ENCODE measurements at regions not wholly inside any gene's neighbourhood (a gene's known extent, or its start where the extent isn't known, plus 50 kb on each side); places are given as distances from the start of the nearest gene placed in this dataset.

DNA sequence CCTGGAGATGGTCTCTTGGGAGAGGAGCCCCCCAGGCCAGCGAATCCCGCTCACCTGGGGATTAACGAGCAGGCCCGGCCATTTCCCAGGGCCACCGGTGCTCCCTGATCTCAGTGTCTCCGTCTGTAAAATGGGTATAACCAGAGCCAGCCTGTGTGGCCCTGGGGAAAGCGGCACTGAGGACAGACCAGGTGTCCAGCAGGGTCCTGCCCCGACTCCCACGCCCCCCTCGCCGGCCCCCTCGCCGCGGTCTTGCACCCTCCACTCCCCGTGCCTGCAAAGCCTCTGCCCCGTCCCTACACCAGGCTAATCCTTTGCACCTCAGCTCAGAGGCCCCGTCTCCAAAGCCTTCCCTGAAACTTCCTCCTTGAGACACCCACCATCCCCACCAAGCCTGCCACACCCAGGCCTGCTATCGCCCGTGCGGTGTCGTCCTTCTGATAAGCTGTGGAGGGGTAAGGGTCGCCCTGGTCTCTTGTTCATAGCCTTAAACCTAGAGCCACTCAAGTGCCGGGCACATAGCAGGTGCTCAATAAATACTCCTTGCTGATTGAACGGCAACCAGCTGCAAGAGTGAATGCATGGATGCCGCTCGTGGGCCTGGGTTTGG is 259.1 kb downstream of the C16orf95 start:
- peak; percentile 38 for DNase-seq

GRCh38 chr16:87058728-87059250 is 258.4 kb downstream of the C16orf95 start:
- peak; percentile 38 for DNase-seq

DNA sequence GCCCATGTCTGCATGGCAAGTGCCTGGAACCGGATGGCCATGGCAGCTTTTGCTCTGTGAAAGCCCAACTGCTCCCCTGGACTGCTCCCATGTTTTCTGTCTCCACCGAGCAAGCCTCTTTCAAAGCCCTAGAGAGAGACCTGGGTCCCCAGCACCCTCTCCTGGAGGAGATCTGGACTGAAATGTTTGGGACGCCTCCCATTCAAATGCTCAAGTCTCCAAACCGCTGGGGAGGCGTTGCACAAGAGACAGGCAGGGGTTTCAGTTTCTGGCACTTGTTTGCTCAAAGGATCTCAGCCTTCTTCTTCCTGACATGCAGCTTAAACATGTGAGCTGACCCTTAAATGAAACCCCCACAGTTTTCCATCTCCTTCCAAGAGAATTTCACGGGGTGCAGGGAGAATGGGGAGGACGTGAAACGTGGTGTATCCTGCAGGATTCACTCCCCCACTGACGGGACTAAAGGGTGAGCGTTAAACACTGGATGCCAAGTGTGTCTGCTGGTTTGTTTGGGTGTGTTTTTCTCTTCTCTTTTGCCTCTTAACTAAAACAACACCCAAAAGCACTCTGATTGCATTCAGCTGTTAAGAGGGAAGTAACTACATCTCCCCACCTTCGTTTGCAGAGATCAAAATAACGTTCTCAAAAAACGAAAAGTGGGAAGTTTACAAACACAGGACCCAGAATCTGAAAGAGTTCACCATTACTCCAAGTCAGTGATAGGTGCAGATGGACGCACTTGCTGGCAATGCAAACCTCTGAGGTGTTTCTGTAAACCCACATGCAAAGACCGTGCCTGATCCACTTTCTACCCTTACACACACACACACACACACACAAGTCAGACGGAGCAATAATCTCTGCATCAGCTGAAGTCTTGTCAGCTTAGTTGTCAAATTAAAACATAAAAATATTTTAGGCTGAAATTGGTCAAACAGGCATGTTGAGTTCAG is 256.9 kb downstream of the C16orf95 start:
- no peak for DNase-seq

GRCh38 chr16:87061243-87061920 is 255.8 kb downstream of the C16orf95 start:
- DNase-seq = no peak

DNA sequence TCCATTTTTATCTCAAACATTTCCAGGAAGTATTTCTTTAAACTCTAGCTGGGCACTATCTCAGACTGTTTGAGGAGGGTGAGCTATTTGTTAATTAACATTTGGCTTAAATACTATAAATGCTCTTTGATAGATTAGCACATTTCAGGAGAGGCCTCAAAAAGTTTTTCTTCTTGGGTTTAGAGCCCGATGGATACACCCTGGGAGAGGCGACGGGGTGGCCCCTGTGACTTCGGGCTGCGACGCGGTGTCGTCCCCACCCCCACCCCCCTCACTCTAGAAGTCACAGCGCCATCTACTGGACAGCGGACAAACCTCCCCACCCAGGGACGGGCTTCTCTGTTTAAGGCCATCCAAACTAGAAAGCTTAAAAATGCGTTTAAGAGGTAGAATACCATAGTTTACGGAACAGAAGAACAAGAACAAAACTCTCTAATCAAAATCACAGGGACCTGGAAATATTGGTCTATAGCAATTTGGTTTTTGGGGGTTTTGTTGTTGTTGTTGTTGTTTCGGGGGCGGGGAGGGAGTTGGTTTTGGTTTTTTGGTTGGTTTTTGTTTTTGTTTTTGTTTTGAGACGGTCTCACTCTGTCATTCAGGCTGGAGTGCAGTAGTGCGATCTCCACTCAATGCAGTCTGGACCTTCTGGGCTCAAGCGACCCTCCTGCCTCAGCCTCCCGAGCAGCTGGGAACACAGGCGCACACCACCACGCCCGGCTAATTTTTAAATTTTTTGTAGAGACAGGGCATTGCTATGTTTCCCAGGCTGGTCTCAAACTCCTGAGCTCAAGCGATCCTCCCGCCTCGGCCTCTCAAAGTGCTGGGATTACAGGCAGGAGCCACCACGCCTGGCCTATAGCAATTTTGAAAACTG is 254.4 kb downstream of the C16orf95 start:
- peak; percentile 86 for DNase-seq

DNA sequence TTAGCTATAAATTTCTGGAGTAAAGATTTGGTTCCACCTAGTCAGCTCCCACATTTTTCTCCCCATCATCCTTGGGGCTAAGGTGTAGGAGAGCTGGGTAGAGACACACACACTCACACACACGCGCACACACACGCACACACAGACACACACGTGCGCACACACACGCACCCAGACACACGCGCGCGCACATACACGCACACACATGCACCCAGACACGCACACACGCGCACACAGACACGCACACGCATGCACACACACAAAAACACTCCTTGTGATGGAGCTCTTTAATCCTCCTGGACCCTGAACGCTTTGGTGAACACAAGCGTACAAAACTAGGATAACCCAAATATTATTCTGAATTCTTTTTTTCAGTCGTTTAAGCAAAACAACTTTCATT is 253.6 kb downstream of the C16orf95 start:
- no peak for DNase-seq

DNA sequence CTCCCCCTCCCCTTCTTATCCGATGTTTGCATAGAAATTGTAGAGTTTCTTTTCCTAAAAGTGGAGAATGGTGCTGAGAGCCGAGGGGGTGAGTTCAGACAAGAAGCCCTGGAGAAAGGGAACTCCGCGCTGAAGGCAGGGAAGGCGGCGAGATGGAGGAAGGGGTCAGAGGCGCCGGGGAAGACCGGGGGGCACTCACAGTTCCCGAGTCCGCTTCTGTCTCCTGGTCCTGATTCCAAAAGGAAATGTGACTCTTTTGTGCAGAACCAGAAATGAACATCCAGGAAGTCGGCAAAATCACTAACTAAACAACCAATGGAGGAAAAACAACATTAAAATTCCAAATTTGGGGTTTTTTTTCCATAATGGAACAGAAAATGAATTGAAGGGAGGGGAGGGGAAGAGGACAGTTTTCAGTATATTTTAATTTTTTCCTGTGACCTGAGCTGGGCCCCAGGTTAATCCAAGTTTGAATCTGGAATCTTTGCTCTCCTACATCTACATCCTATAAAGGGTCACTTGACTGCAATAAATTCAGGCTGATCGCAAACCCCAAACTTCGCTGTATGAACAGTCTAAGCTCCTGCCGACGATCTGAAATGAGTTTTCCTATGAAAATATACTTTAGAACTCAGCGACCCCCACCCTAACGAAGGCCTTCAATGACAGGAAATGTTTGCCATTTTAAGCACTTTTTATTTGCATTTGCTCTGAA is 252.3 kb downstream of the C16orf95 start:
- DNase-seq = no peak

DNA sequence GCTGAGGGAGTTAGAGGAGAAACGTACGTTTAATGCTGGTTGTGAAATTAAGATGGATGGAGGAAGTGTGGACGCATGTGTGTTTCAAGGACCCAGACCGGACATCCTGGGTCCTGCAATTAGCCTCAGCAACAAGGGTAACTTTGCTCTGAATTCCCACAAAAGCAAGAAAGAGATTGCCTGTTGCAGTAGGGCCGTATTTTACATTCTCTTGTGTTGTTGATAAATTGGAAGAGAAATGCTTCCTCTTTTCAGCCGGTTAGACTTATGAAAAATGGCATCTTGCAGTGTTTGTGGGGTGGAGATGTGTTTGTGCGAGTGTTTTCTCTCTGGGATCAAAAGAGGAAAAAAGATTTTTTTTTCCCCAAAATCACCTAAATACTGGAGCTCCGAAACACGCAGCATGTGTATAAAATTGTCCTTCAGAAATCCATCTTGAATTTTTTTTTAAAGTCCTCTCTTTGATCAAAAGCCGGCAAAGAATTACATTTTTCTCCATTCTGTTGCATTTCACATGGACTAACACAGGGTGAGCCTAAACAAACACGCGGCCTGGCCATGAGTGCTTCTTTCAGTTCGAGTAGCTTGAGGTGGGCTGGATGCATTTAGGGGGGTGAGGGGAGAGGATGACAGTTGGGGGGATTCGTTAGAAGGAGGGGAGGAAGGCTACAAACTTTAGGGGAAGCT is 251.6 kb downstream of the C16orf95 start:
- DNase-seq = no peak

DNA sequence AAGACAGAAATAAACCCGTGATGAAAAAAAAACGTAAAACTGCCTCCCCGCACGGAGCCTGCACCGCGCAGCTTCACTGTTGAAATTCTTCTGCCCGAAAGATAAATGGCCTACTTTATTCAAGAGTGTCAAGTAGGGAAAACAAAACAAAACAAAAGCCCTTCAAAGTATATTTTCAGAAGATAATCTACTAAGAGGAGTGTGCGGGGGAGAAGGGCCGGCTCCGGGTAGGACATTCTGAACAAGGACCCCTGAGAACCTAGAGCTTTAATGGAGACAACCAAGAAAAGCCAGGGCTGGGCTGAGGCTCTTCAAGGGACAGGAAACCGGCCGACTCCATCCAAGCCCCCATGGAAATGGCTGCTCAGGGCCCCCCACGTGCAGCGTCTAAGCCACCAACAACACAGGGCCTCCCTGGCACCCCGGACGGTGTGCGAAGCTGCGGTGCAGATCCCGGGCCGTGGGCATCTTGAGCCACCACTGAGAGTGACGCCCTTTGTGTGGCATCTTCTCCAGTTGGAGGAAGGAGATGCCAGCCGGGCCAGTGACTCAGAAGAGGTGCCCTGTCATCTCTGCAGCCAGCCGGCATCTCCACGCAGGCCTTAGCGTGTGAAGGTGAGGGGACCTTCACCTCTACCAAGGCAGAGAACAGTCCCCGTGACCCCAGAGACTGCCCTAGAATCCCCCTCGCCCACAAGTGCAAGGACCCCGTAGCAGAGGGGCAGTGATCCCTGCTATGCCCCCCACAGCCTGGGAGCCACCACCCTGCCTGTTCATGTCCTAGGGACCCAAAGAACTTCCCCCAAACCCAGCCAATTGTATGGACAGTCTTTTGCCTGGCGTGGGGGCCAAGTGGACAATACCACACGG is 250.8 kb downstream of the C16orf95 start:
- DNase-seq = no peak

DNA sequence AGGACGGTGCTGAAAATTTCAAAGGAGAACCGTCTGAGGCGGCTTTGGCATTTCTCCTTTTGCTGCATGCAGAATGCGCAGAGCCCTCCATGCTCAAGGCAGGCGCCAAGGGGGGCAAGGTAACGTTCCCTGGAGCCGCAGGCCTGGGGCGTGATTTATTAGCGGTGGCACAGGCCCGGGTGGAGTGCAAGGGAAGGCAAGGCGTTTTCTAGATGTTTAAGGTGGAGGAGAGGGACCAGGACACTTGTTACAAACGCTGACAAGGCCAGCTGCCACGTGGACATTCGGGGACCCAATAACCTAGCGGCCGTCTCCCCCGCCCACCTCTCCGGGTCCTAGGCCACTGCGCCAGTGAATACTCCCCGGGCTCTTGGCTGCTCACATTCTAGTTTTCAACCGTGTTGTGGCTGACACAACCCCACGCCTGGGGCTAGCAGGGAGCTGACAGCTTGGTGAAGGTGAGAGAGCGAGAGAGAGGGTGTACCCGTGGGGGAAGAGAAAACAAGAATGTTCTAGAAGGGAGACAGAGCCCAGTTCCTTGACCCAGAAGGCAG is 250.1 kb downstream of the C16orf95 start:
- DNase-seq = no peak

DNA sequence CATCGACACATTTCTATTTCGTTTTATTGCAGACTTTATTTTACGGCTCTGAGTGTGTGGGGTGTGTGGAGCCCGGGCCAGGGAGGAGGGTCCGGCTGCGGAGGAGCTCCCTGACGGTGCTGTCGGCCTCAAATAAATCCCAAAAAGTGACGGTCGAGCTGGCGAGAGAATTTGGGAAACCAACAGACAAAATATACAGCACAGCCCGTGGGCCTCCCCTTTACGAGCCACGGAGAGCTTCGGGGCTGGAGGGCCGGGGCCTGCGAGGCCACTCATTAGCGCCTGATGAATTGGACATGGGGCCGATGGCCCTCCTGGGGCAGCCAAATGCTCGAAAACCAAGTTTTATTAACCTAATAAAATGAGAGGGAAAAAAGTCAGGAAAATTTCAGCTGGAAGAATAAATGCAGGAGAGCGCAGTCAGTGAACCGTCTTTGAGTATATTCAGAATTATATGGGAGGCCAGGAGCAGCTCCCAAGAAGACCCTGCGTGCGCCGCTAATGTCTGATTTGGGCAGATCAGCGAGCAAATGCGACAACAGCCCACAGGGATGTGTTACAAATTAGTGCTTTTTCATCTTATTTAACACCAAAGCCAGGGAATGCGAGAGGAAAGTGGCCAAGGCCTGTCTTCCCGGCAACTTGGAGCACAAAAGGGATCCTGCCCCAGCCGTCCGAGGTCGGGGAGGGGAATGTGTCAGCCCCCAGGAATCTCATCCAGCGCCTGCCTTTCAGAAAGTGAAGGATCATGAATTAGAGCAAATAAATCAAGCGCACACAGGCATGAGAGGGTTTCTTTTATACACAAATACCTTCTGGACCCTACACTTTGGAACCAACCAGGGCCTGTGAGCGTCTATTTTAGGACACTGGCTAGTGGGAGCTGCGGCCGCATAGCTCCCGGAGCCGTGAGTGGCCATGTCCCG is 249.1 kb downstream of the C16orf95 start:
- DNase-seq = no peak

DNA sequence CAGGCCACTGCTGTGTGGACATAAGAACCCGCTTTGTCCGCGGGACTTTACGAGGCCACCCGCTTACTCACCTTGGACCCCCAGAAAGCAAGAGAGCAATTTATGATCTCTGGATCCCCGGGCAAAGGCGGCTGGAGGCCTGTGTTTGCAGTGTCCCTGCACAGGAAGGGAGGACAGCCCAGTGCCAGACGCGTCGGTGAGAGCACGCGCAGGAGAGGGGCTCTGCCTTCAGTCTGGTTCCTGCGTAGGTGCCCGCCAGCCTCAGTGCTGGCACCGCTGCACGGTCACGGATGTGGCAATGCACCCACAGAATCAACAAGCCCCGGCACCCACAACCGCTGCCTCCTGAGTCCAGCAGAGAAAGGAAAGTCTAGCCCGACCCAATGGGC is 248.4 kb downstream of the C16orf95 start:
- DNase-seq = no peak

- DNase-seq = no peak
Measured at GRCh38 chr16:87070657-87071056, 246.5 kb downstream of the C16orf95 start.

DNA sequence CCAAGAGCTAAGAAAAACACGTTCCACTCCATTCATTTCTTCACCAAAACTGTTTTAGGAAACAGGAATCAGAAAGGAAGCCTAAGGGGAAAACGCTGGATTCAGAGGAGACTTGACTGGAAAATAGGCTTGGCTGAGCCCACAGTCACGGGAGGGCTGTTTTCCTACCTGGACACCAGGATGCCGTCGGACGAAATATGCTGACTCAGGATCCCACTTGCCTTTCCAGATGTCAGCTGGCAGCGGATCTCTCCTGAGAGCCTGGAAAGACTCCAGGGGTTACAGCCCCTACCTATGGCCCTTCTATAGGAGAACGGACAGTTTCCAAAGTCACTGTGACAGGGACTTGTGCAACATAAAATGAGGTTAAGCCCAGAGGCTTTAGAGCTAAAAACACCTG is 245.1 kb downstream of the C16orf95 start:
- no peak for DNase-seq

DNA sequence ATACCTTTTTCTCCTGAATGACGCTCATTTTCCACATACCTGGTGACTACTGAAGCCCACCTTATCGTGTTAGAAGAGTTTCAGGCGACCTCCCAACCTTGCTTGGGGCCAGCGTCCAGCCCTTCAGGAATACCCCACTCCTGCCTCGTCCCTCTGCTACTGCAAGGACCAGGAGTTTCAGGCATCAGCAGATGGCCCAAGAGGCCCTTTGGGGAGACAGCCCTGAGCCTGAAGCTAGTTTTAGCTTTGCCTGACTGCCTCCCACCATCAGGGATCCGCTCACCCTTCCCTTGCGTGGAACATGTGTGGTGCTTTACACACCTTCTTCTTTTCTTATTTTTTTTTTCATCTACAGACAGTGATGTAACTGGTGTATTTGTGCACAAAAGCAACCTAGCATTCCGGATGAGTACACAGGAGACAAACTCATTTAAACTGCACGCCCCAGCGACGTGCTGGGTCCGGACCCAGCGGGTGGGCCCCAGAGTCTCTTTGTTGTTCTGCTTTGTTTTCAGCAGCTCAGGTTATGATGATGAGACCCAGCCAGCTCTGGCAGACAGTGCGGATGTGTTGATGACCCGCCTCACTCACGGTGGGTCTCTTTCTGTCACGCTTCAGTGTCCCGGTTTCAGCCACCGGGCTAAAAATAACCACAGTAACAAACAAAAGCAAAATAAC is 242.4 kb downstream of the C16orf95 start:
- no peak for DNase-seq

GRCh38 chr16:87075319-87075860 is 241.8 kb downstream of the C16orf95 start:
- no peak for DNase-seq

DNA sequence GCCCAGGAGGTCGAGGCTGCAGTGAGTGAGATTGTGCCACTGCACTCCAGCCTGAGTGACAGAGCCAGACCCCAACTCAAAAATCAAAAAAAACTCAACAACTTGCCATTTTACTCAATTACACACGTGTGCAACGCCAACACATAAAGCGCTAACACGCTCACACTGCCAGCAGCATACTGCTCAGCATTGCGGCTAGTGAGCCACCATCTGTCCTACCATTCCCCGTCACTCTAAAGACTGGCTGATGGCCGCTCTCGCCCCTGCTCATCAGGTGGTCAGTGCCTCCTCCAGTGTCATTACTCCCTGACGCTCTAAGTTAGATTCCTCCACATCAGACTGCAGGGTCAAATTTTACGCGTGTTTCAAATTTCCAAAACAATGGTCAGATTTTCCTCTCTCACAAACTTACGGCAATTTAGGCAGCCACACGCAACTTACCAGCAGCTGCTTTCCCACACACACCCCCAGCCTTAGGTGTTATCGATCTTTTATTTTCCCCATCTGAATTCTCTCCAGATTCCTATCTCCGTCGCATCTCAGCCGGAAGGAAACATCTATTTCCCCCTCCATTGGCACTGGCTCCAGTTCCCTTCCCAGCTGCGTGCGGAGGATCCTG is 240.8 kb downstream of the C16orf95 start:
- DNase-seq = no peak
